NCI-H146 treated with DMSO at 0.1 percent for 48 hours (cell line): ENCODE measurements at regions not wholly inside any gene's neighbourhood (a gene's known extent, or its start where the extent isn't known, plus 50 kb on each side); places are given as distances from the start of the nearest gene placed in this dataset.
"Not testable (repeated sequence)": the region's sequence is repeated elsewhere in the genome, so short reads cannot be mapped to it uniquely, and the experiment has no call there.

ENCODE experiments used
- DNase-seq: peaks from one replicate; lab custom pipeline; 2025; ENCODE audit not compliant: unreplicated experiment; lab: John Stamatoyannopoulos, UW

- DNase-seq: no peak
Observed at GRCh38 chr12:127822809-127823411, 444.1 kb upstream of the TMEM132C start.

GRCh38 chr12:127823801-127824200 is 443.2 kb upstream of the TMEM132C start:
- DNase-seq: no peak

GRCh38 chr12:127829281-127830064 is 437.5 kb upstream of the TMEM132C start:
- DNase-seq: no peak

- no peak for DNase-seq
Observed at GRCh38 chr12:127830065-127830460, 436.9 kb upstream of the TMEM132C start.

GRCh38 chr12:127830730-127831129 is 436.2 kb upstream of the TMEM132C start:
- no peak for DNase-seq

GRCh38 chr12:127832172-127832571 is 434.8 kb upstream of the TMEM132C start:
- no peak for DNase-seq

- not testable (repeated sequence) for DNase-seq
Observed at GRCh38 chr12:127836802-127837201, 430.2 kb upstream of the TMEM132C start.

GRCh38 chr12:127857661-127858060 is 409.3 kb upstream of the TMEM132C start:
- no peak for DNase-seq

GRCh38 chr12:127860536-127860935 is 406.4 kb upstream of the TMEM132C start:
- no peak for DNase-seq

- no peak for DNase-seq
Observed at GRCh38 chr12:127861406-127861805, 405.6 kb upstream of the TMEM132C start.

- no peak for DNase-seq
Observed at GRCh38 chr12:127873306-127873705, 393.7 kb upstream of the TMEM132C start.

- no peak for DNase-seq
Observed at GRCh38 chr12:127881371-127882140, 385.4 kb upstream of the TMEM132C start.

- no peak for DNase-seq
Observed at GRCh38 chr12:127883013-127883412, 384.0 kb upstream of the TMEM132C start.

GRCh38 chr12:127885954-127886750 is 380.8 kb upstream of the TMEM132C start:
- DNase-seq: no peak

- DNase-seq: no peak
Observed at GRCh38 chr12:127886827-127887226, 380.1 kb upstream of the TMEM132C start.

- no peak for DNase-seq
Observed at GRCh38 chr12:127888943-127889719, 377.8 kb upstream of the TMEM132C start.

- DNase-seq: no peak
Observed at GRCh38 chr12:127893895-127894609, 372.9 kb upstream of the TMEM132C start.

GRCh38 chr12:127896661-127897060 is 370.3 kb upstream of the TMEM132C start:
- DNase-seq: no peak

- no peak for DNase-seq
Observed at GRCh38 chr12:127898616-127899015, 368.4 kb upstream of the TMEM132C start.

GRCh38 chr12:127899971-127900370 is 367.0 kb upstream of the TMEM132C start:
- no peak for DNase-seq
